ENCODE measurements at regions not wholly inside any gene's neighbourhood (a gene's known extent, or its start where the extent isn't known, plus 50 kb on each side); places are given as distances from the start of the nearest gene placed in this dataset.

- H3K27me3 ChIP-seq, result no peaks in the 10 kb centered on the region
- ATAC-seq, result no peak
- intact Hi-C loops (cut with DNase I), result no loop called here
- no peaks in the 10 kb centered on the region for H3K4me1 ChIP-seq
- WGBS, 4 donors, result 60 to 75% (median 71%) methylated on average over 6 of the region's 6 CpGs
- H3K9me3 ChIP-seq, result no peaks in the 10 kb centered on the region
- no peak for TF ChIP-seq POLR2A (IDR thresholded peaks at IDR 0.05)
- TF ChIP-seq CTCF (IDR thresholded peaks at IDR 0.05), result no peak
- DNase-seq, result no peak
- H3K4me3 ChIP-seq, result no peak overlapping the region
- H3K36me3 ChIP-seq, result no peaks in the 10 kb centered on the region
- no peak overlapping the region for H3K27ac ChIP-seq
These were observed 133.2 kb upstream of the EPHA4 start for GRCh38 chr2:221705185-221705877.

GRCh38 chr2:221704442-221704841 lies 132.3 kb upstream of the EPHA4 start:
- no peak for TF ChIP-seq CTCF (IDR thresholded peaks at IDR 0.05)
- Histone ChIP-seq H3K27ac (no peak overlapping the region), H3K9me3 (no peaks in the 10 kb centered on the region), H3K36me3 (no peaks in the 10 kb centered on the region), H3K4me1 (no peaks in the 10 kb centered on the region), H3K27me3 (no peaks in the 10 kb centered on the region), H3K4me3 (no peak overlapping the region)
- WGBS, 4 donors, result 85 to 88% (median 86%) methylated on average over 8 of the region's 8 CpGs
- intact Hi-C loops (cut with DNase I), result no loop called here
- no peak for DNase-seq
- ATAC-seq, result no peak

GRCh38 chr2:221693365-221693764 lies 121.3 kb upstream of the EPHA4 start:
- Histone ChIP-seq H3K36me3 (no peaks in the 10 kb centered on the region), H3K4me1 (no peaks in the 10 kb centered on the region), H3K4me3 (no peak overlapping the region), H3K9me3 (no peaks in the 10 kb centered on the region), H3K27ac (no peak overlapping the region), H3K27me3 (no peaks in the 10 kb centered on the region)
- DNase-seq, result no peak
- no peak for ATAC-seq
- no peak for TF ChIP-seq POLR2A (IDR thresholded peaks at IDR 0.05)
- TF ChIP-seq CTCF (IDR thresholded peaks at IDR 0.05), result no peak
- WGBS, 4 donors, result 79 to 88% (median 83%) methylated on average over 2 of the region's 2 CpGs
- intact Hi-C loops (cut with DNase I), result no loop called here

- TF ChIP-seq CTCF (IDR thresholded peaks at IDR 0.05), result no peak
- TF ChIP-seq POLR2A (IDR thresholded peaks at IDR 0.05), result no peak
- H3K4me1 ChIP-seq, result no peaks in the 10 kb centered on the region
- no peaks in the 10 kb centered on the region for H3K27me3 ChIP-seq
- intact Hi-C loops (cut with DNase I), result no loop called here
- DNase-seq (no peak), ATAC-seq (no peak)
- no peaks in the 10 kb centered on the region for H3K9me3 ChIP-seq
- no peaks in the 10 kb centered on the region for H3K36me3 ChIP-seq
- no peak overlapping the region for H3K27ac ChIP-seq
- 87 to 92% (median 92%) methylated on average over 1 of the region's 1 CpG for WGBS, 4 donors
- H3K4me3 ChIP-seq, result no peak overlapping the region
These were observed 119.5 kb upstream of the EPHA4 start for GRCh38 chr2:221691571-221691970.
